HCT116 (cell line): ENCODE measurements at regions not wholly inside any gene's neighbourhood (a gene's known extent, or its start where the extent isn't known, plus 50 kb on each side); places are given as distances from the start of the nearest gene placed in this dataset.

ENCODE experiments used
- ATAC-seq: fragments of 200-7000 bp; cut with Tn5 transposase; 2 replicates; pipeline ENCODE4 v1.9.1; 2020; ENCODE audit warnings: mild to moderate bottlenecking, moderate library complexity
- BruUV-seq: library from RNA; stranded (reverse); fragments of 400-500 nt; replicated peaks from 2 replicates; lab custom pipeline; 2021; lab: Mats Ljungman, UMichigan
- CTCF ChIA-PET: fragments of 300-600 bp; sonication (Branson Sonifier 250); formaldehyde crosslinking; loops from one replicate; lab custom pipeline; 2021; ENCODE audit warnings: antibody characterized with exemption; lab: Charles Lee
- POLR2A ChIA-PET: fragments of 300-600, 350-600 bp; sonication (Branson Sonifier 250); formaldehyde crosslinking; loops from one replicate; lab custom pipeline; 2021; ENCODE audit warnings: antibody characterized with exemption; lab: Charles Lee
- RAD21 ChIA-PET, 2 experiments: fragments of 300-600 bp; sonication (Branson Sonifier 250); formaldehyde crosslinking; loops; one replicate each; lab custom pipeline; 2023; ENCODE audit warnings: low total read pairs in 2 of 2; ENCODE audit not compliant: uncharacterized antibody in 2 of 2, unreplicated experiment in 2 of 2, low non-redundant PET in 1 of 2; lab: Charles Lee
- DNase-seq: peaks from one replicate; pipeline ENCODE4 v3.0.0-alpha.2; 2010; ENCODE audit warnings: low read depth, low spot score
- H2AFZ ChIP-seq: fragments of 200-600 bp; shearing (Covaris generic), sonication (generic); 2 replicates; pipeline ENCODE4 v1.6.1; 2017; ENCODE audit warnings: low read depth, mixed run types, mixed read lengths, antibody characterized with exemption, low read length; ENCODE audit not compliant: poor library complexity, severe bottlenecking
- H3K27ac ChIP-seq: 2 replicates; pipeline ENCODE4 v1.5.1; 2012; ENCODE audit warnings: low read depth, low read length
- H3K27me3 ChIP-seq: fragments of 200-600 bp; sonication (generic); 2 replicates; pipeline ENCODE4 v1.6.1; 2016; ENCODE audit warnings: mixed run types, low read length, mixed read lengths; ENCODE audit not compliant: insufficient read depth
- H3K36me3 ChIP-seq, 2 experiments: fragments of 200-500 bp in 1 of 2; fragments of 200-600 bp in 1 of 2; sonication (Bioruptor generic) in 1 of 2; sonication (generic) in 1 of 2; 2 replicates each; pipeline versions ENCODE4 v1.5.1 to v1.6.1; 2014 to 2016; ENCODE audit warnings: low read length in 2 of 2, inconsistent platforms in 1 of 2, mixed read lengths in 1 of 2, mixed run types in 1 of 2; ENCODE audit not compliant: insufficient read depth in 2 of 2, control insufficient read depth in 1 of 2
- H3K4me1 ChIP-seq, 2 experiments: fragments of 200-600 bp in 1 of 2; sonication (generic) in 1 of 2; 2 replicates each; pipeline versions ENCODE4 v1.5.1 to v1.6.1; 2012 to 2017; ENCODE audit warnings: low read length in 2 of 2, inconsistent platforms in 1 of 2, mild to moderate bottlenecking in 1 of 2, mixed read lengths in 1 of 2, mixed run types in 1 of 2, moderate library complexity in 1 of 2; ENCODE audit not compliant: insufficient read depth in 2 of 2, control insufficient read depth in 1 of 2
- H3K4me2 ChIP-seq: fragments of 200-600 bp; sonication (generic); 2 replicates; pipeline ENCODE4 v1.6.1; 2017; ENCODE audit warnings: mixed run types, low read length, mixed read lengths
- H3K4me3 ChIP-seq, 2 experiments: fragments of 200-600 bp in 1 of 2; sonication (generic) in 1 of 2; replicated peaks in 1 of 2; 2 replicates each; pipeline ENCODE4 v1.5.1; 2011 to 2016; ENCODE audit warnings: low read length in 2 of 2, control low read depth in 1 of 2, low read depth in 1 of 2, mild to moderate bottlenecking in 1 of 2, mixed read lengths in 1 of 2, mixed run types in 1 of 2
- H3K79me2 ChIP-seq: fragments of 200-600 bp; sonication (generic); 2 replicates; pipeline ENCODE4 v1.6.1; 2017; ENCODE audit warnings: mild to moderate bottlenecking, mixed run types, low read length, moderate library complexity, mixed read lengths; ENCODE audit not compliant: insufficient read depth
- H3K9ac ChIP-seq: fragments of 200-600 bp; sonication (generic); 2 replicates; pipeline ENCODE4 v1.6.1; 2016; ENCODE audit warnings: low read length, mixed read lengths
- H3K9me2 ChIP-seq: fragments of 200-600 bp; sonication (generic), shearing (Covaris generic); 2 replicates; pipeline ENCODE4 v1.6.1; 2017; ENCODE audit warnings: mixed run types, mild to moderate bottlenecking, moderate library complexity; ENCODE audit not compliant: insufficient read depth
- H3K9me3 ChIP-seq, 2 experiments: fragments of 200-500 bp in 1 of 2; fragments of 200-600 bp in 1 of 2; sonication (Bioruptor generic) in 1 of 2; sonication (generic) in 1 of 2; 2 replicates each; pipeline ENCODE4 v1.6.1; 2014 to 2017; ENCODE audit warnings: low read length in 2 of 2, mixed read lengths in 2 of 2, inconsistent platforms in 1 of 2, low read depth in 1 of 2, mild to moderate bottlenecking in 1 of 2, mixed run types in 1 of 2, moderate library complexity in 1 of 2; ENCODE audit not compliant: control insufficient read depth in 1 of 2, insufficient read depth in 1 of 2
- H4K20me1 ChIP-seq: fragments of 200-600 bp; sonication (generic), shearing (Covaris generic); 2 replicates; pipeline ENCODE4 v1.6.1; 2017; ENCODE audit warnings: mixed run types, mild to moderate bottlenecking, moderate library complexity; ENCODE audit not compliant: insufficient read depth
- CBX3 ChIP-seq: IDR thresholded peaks from 2 replicates; pipeline ENCODE4 v1.6.1; 2012; ENCODE audit warnings: low read depth
- CEBPB ChIP-seq: IDR thresholded peaks from 2 replicates; pipeline ENCODE4 v1.6.1; 2012; ENCODE audit warnings: low read depth
- CTCF ChIP-seq, 3 experiments: fragments of 200-600 bp in 1 of 3; sonication (generic) in 1 of 3; IDR thresholded peaks in 2 of 3; conservative IDR thresholded peaks in 1 of 3; 2 replicates each; pipeline ENCODE4 v1.5.1; 2012 to 2017; ENCODE audit warnings: low read depth in 2 of 3, low read length in 2 of 3, antibody characterized with exemption in 1 of 3, borderline replicate concordance in 1 of 3, control low read depth in 1 of 3, mild to moderate bottlenecking in 1 of 3, mixed read lengths in 1 of 3, mixed run types in 1 of 3, moderate library complexity in 1 of 3; ENCODE audit not compliant: insufficient read depth in 1 of 3
- EGR1 ChIP-seq: IDR thresholded peaks from 2 replicates; pipeline ENCODE4 v1.6.1; 2012; ENCODE audit warnings: low read depth
- ELF1 ChIP-seq: IDR thresholded peaks from 2 replicates; pipeline ENCODE4 v1.6.1; 2012; ENCODE audit warnings: low read depth, borderline replicate concordance
- EZH2 ChIP-seq: fragments of 200-600 bp; sonication (generic); IDR thresholded peaks from 2 replicates; pipeline ENCODE4 v1.6.1; 2017; ENCODE audit warnings: antibody characterized with exemption, mixed run types
- EZH2phosphoT487 ChIP-seq: fragments of 200-600 bp; IDR thresholded peaks from 2 replicates; pipeline ENCODE4 v1.6.1; 2018; ENCODE audit warnings: antibody characterized with exemption, borderline replicate concordance
- FOSL1 ChIP-seq: IDR thresholded peaks from 2 replicates; pipeline ENCODE4 v1.6.1; 2012; ENCODE audit warnings: low read depth
- JUND ChIP-seq: IDR thresholded peaks from 2 replicates; pipeline ENCODE4 v1.6.1; 2012
- MAX ChIP-seq: IDR thresholded peaks from 2 replicates; pipeline ENCODE4 v1.6.1; 2012
- POLR2A ChIP-seq: IDR thresholded peaks from 2 replicates; pipeline ENCODE4 v1.7.0; 2011; ENCODE audit warnings: borderline replicate concordance; ENCODE audit not compliant: insufficient read depth, insufficient read length; ENCODE audit errors: extremely low read depth
- POLR2AphosphoS5 ChIP-seq: IDR thresholded peaks from 2 replicates; pipeline ENCODE4 v1.6.1; 2011; ENCODE audit warnings: mild to moderate bottlenecking, low read depth, low read length, moderate library complexity
- RAD21 ChIP-seq: IDR thresholded peaks from 2 replicates; pipeline ENCODE4 v1.6.1; 2012; ENCODE audit warnings: low read depth, mild to moderate bottlenecking
- REST ChIP-seq: IDR thresholded peaks from 2 replicates; pipeline ENCODE4 v1.6.1; 2012; ENCODE audit warnings: low read depth
- SIN3A ChIP-seq: IDR thresholded peaks from 2 replicates; pipeline ENCODE4 v1.6.1; 2012; ENCODE audit warnings: low read depth
- SP1 ChIP-seq: IDR thresholded peaks from 2 replicates; pipeline ENCODE4 v1.6.1; 2012; ENCODE audit warnings: low read depth
- SRF ChIP-seq: IDR thresholded peaks from 2 replicates; pipeline ENCODE4 v1.6.1; 2012; ENCODE audit warnings: low read depth
- YY1 ChIP-seq: IDR thresholded peaks from 2 replicates; pipeline ENCODE4 v1.6.1; 2011; ENCODE audit warnings: low read length, low read depth, moderate library complexity, mild to moderate bottlenecking; ENCODE audit not compliant: insufficient replicate concordance; ENCODE audit errors: extremely low read depth
- ZFX ChIP-seq: fragments of 450-650 bp; IDR thresholded peaks from 2 replicates; pipeline ENCODE4 v1.6.1; 2017
- intact Hi-C: fragments of 100-400 bp; cut with micrococcal nuclease; formaldehyde crosslinking; loops from 2 replicates; pipeline ENCODE4 v1.10.0; 2022

DNA sequence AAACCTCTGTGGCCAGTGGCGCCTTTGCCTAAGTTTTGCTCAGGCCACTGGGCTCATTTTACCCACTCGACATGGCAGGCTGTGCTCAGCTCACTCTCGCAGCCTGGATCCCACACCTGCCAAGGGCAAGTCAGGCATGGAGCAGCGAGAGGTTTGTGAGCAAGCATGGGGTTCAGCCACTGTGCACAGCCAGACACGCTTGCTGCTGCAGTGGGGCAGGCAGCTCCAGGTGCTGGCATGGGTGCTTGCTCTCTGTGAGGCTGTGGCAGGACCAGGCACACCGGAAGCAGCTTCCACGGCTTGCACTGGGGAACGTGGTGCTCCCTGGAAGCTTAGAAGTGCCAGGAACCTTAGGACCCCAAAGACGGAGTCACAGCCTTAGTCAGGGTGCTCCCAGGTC is 470.1 kb downstream of the CDH9 start:
- H2AFZ ChIP-seq = no peak overlapping the region
- H3K36me3 ChIP-seq = no peaks in the 10 kb centered on the region
- H3K27ac ChIP-seq = no peak overlapping the region
- TF ChIP-seq CBX3 (no peak), EZH2phosphoT487 (no peak), ELF1 (no peak)
- H3K4me2 ChIP-seq = no peak overlapping the region
- ATAC-seq (no peak), DNase-seq (no peak)
- H3K9me3 ChIP-seq = peaks cover 10 to 31% of the 10 kb centered on the region in 2 experiments; a peak in 2 of 4 replicates
- no TSS peak for BruUV-seq
- H3K27me3 ChIP-seq = no peaks in the 10 kb centered on the region
- RAD21 ChIA-PET = no interaction called here
- no peak overlapping the region for H3K9ac ChIP-seq
- H3K9me2 ChIP-seq = no peaks in the 10 kb centered on the region
- no peak overlapping the region for H3K4me3 ChIP-seq
- POLR2A ChIA-PET = no interaction called here
- H3K4me1 ChIP-seq = no peaks in the 10 kb centered on the region
- intact Hi-C loops = no loop called here
- H3K79me2 ChIP-seq = no peaks in the 10 kb centered on the region
- H4K20me1 ChIP-seq = no peaks in the 10 kb centered on the region
- CTCF ChIA-PET = no interaction called here

- Histone ChIP-seq H3K9me2 (no peaks in the 10 kb centered on the region), H3K79me2 (no peaks in the 10 kb centered on the region), H3K9ac (no peak overlapping the region), H3K36me3 (no peaks in the 10 kb centered on the region), H4K20me1 (no peaks in the 10 kb centered on the region), H3K4me2 (no peak overlapping the region), H3K27ac (no peak overlapping the region), H3K4me3 (no peak overlapping the region), H3K9me3 (peaks cover 10 to 20% of the 10 kb centered on the region in 2 experiments; a peak in 2 of 4 replicates), H3K4me1 (no peaks in the 10 kb centered on the region), H2AFZ (no peak overlapping the region), H3K27me3 (no peaks in the 10 kb centered on the region)
- intact Hi-C loops = no loop called here
- no TSS peak for BruUV-seq
- no peak for DNase-seq
- RAD21 ChIA-PET = no interaction called here
- ATAC-seq = no peak
- POLR2A ChIA-PET = no interaction called here
- CTCF ChIA-PET = no interaction called here
- no peak for TF ChIP-seq SIN3A
- no peak for TF ChIP-seq RAD21
- no peak for TF ChIP-seq YY1
- TF ChIP-seq CEBPB = no peak
- no peak for TF ChIP-seq ZFX
- no peak for TF ChIP-seq FOSL1
- TF ChIP-seq EGR1 = no peak
- no peak for TF ChIP-seq POLR2AphosphoS5
- no peak for TF ChIP-seq EZH2
- TF ChIP-seq REST = no peak
- TF ChIP-seq CTCF (IDR thresholded peaks at IDR 0.05 in 2 of 3, conservative IDR thresholded peaks at IDR 0.05 in 1 of 3; ENCODE audit: borderline replicate concordance in 1 of 3, insufficient read depth in 1 of 3, low read depth in 2 of 3, low read length in 2 of 3) = no peak
- TF ChIP-seq POLR2A = no peak
- no peak for TF ChIP-seq SP1
- TF ChIP-seq SRF = no peak
- TF ChIP-seq EZH2phosphoT487 = no peak
- TF ChIP-seq MAX = no peak
- TF ChIP-seq JUND = no peak
Measured at GRCh38 chr5:26563979-26564378, 474.4 kb downstream of the CDH9 start.
